NT2/D1 (cell line): ENCODE measurements at regions not wholly inside any gene's neighbourhood (a gene's known extent, or its start where the extent isn't known, plus 50 kb on each side); places are given as distances from the start of the nearest gene placed in this dataset.

Experiments used
- YY1 ChIP-seq: IDR thresholded peaks from 2 replicates; pipeline ENCODE4 v1.6.1; 2011; ENCODE audit not compliant: insufficient read length, insufficient read depth
- ZNF274 ChIP-seq: IDR thresholded peaks from 2 replicates; pipeline ENCODE4 v1.6.1; 2011; ENCODE audit warnings: mild to moderate bottlenecking, low read depth, low read length

- TF ChIP-seq YY1 (no peak), ZNF274 (no peak)
Observed at GRCh38 chr10:60684091-60684490, 94.2 kb upstream of the CDK1 start.
